H9 (cell line): ENCODE measurements at regions not wholly inside any gene's neighbourhood (a gene's known extent, or its start where the extent isn't known, plus 50 kb on each side); places are given as distances from the start of the nearest gene placed in this dataset.
A peak's percentile ranks its signal among the peaks of the same experiment; 100 is the strongest.

Experiments used
- DNase-seq: peaks from one replicate; pipeline ENCODE4 v3.0.0-alpha.2; 2017
- H2AFZ ChIP-seq: one replicate; pipeline ENCODE4 v1.6.1; 2013; ENCODE audit warnings: mild to moderate bottlenecking, low read length, control low read depth, moderate library complexity
- H2AK5ac ChIP-seq: 2 replicates; pipeline ENCODE4 v1.6.1; 2013; ENCODE audit warnings: low read length, control low read depth, mixed read lengths; ENCODE audit not compliant: insufficient read length
- H2BK120ac ChIP-seq: one replicate; pipeline ENCODE4 v1.6.1; 2013; ENCODE audit warnings: low read depth, mild to moderate bottlenecking, low read length, control low read depth, inconsistent platforms; ENCODE audit not compliant: poor library complexity, severe bottlenecking
- H2BK12ac ChIP-seq: 2 replicates; pipeline ENCODE4 v1.6.1; 2013; ENCODE audit warnings: low read length, control low read depth, mixed read lengths, low read depth; ENCODE audit not compliant: insufficient read length
- H2BK15ac ChIP-seq: 2 replicates; pipeline ENCODE4 v1.6.1; 2013; ENCODE audit warnings: low read depth, low read length, control low read depth
- H2BK20ac ChIP-seq: one replicate; pipeline ENCODE4 v1.6.1; 2013; ENCODE audit warnings: low read depth, mild to moderate bottlenecking, low read length, control low read depth, inconsistent platforms; ENCODE audit not compliant: poor library complexity, severe bottlenecking
- H2BK5ac ChIP-seq: 2 replicates; pipeline ENCODE4 v1.6.1; 2013; ENCODE audit warnings: low read length, control low read depth, mixed read lengths; ENCODE audit not compliant: insufficient read length
- H3K14ac ChIP-seq: 2 replicates; pipeline ENCODE4 v1.6.1; 2013; ENCODE audit warnings: low read length, control low read depth; ENCODE audit not compliant: insufficient read depth
- H3K18ac ChIP-seq: 2 replicates; pipeline ENCODE4 v1.6.1; 2013; ENCODE audit warnings: low read depth, mild to moderate bottlenecking, mixed read lengths, low read length, control low read depth; ENCODE audit not compliant: insufficient read length
- H3K23ac ChIP-seq: 2 replicates; pipeline ENCODE4 v1.6.1; 2013; ENCODE audit warnings: low read length, control low read depth, mixed read lengths, low read depth; ENCODE audit not compliant: insufficient read length
- H3K23me2 ChIP-seq: 2 replicates; pipeline ENCODE4 v1.6.1; 2013; ENCODE audit warnings: low read depth, mild to moderate bottlenecking, mixed read lengths, low read length, control low read depth; ENCODE audit not compliant: insufficient read length, poor library complexity, severe bottlenecking
- H3K27ac ChIP-seq: 2 replicates; pipeline ENCODE4 v1.5.1; 2013; ENCODE audit warnings: low read length, control low read depth, mixed read lengths, low read depth; ENCODE audit not compliant: insufficient read length
- H3K27me3 ChIP-seq: 2 replicates; pipeline ENCODE4 v1.6.1; 2013; ENCODE audit warnings: low read length, control low read depth, inconsistent platforms; ENCODE audit not compliant: insufficient read depth
- H3K4ac ChIP-seq: 2 replicates; pipeline ENCODE4 v1.6.1; 2013; ENCODE audit warnings: low read depth, mild to moderate bottlenecking, control low read depth, inconsistent platforms, low read length, moderate library complexity
- H3K4me1 ChIP-seq: 2 replicates; pipeline ENCODE4 v1.6.1; 2013; ENCODE audit warnings: low read length, control low read depth, inconsistent platforms; ENCODE audit not compliant: insufficient read depth
- H3K4me2 ChIP-seq: 2 replicates; pipeline ENCODE4 v1.6.1; 2013; ENCODE audit warnings: low read length, control low read depth, mixed read lengths; ENCODE audit not compliant: insufficient read length, insufficient read depth
- H3K56ac ChIP-seq: 2 replicates; pipeline ENCODE4 v1.6.1; 2013; ENCODE audit warnings: low read depth, mild to moderate bottlenecking, mixed read lengths, low read length, control low read depth; ENCODE audit not compliant: insufficient read length
- H3K79me1 ChIP-seq: 2 replicates; pipeline ENCODE4 v1.6.1; 2013; ENCODE audit warnings: low read depth, mild to moderate bottlenecking, moderate library complexity, low read length, control low read depth, inconsistent platforms; ENCODE audit not compliant: insufficient read depth, poor library complexity, severe bottlenecking
- H3K79me2 ChIP-seq: 2 replicates; pipeline ENCODE4 v1.6.1; 2013; ENCODE audit warnings: low read length, control low read depth, inconsistent platforms; ENCODE audit not compliant: insufficient read depth
- H3K9ac ChIP-seq: 2 replicates; pipeline ENCODE4 v1.6.1; 2013; ENCODE audit warnings: low read length, control low read depth, mixed read lengths; ENCODE audit not compliant: insufficient read length; ENCODE audit errors: extremely low read depth
- H3K9me3 ChIP-seq: one replicate; pipeline ENCODE4 v1.6.1; 2013; ENCODE audit warnings: low read depth, low read length, inconsistent platforms; ENCODE audit not compliant: control insufficient read depth
- H3T11ph ChIP-seq: one replicate; pipeline ENCODE4 v1.6.1; 2013; ENCODE audit warnings: mild to moderate bottlenecking, low read length, control low read depth, inconsistent platforms
- H4K20me1 ChIP-seq: one replicate; pipeline ENCODE4 v1.6.1; 2013; ENCODE audit not compliant: control insufficient read depth, insufficient read length, insufficient read depth
- H4K5ac ChIP-seq: 2 replicates; pipeline ENCODE4 v1.6.1; 2013; ENCODE audit warnings: low read depth, mild to moderate bottlenecking, mixed read lengths, low read length, control low read depth; ENCODE audit not compliant: insufficient read length
- H4K8ac ChIP-seq: replicated peaks from 2 replicates; pipeline ENCODE4 v1.6.1; 2013; ENCODE audit warnings: low read length, control low read depth, mixed read lengths, low read depth; ENCODE audit not compliant: insufficient read length
- H4K91ac ChIP-seq: 2 replicates; pipeline ENCODE4 v1.6.1; 2013; ENCODE audit warnings: low read depth, mild to moderate bottlenecking, moderate library complexity, mixed read lengths, low read length, control low read depth; ENCODE audit not compliant: insufficient read length
- H3K27ac Mint-ChIP-seq, 3 experiments: 2 replicates in 2 of 3; 3 replicates in 1 of 3; pipeline ENCODE4 v1.8.0; 2020 to 2021; ENCODE audit warnings: mixed read lengths in 3 of 3, mild to moderate bottlenecking in 1 of 3, moderate library complexity in 1 of 3
- H3K27me3 Mint-ChIP-seq: 2 replicates; pipeline ENCODE4 v1.8.0; 2021; ENCODE audit warnings: low read depth, mild to moderate bottlenecking, moderate library complexity, mixed read lengths
- H3K36me3 Mint-ChIP-seq, 3 experiments: 2 replicates in 2 of 3; 3 replicates in 1 of 3; pipeline ENCODE4 v1.8.0; 2020 to 2021; ENCODE audit warnings: low read depth in 3 of 3, mixed read lengths in 3 of 3; ENCODE audit not compliant: insufficient read depth in 1 of 3
- H3K4me1 Mint-ChIP-seq, 2 experiments: 2 replicates each; pipeline ENCODE4 v1.8.0; 2020; ENCODE audit warnings: mixed read lengths in 2 of 2
- H3K4me3 Mint-ChIP-seq, 2 experiments: 2 replicates in 1 of 2; 3 replicates in 1 of 2; pipeline ENCODE4 v1.8.0; 2020 to 2021; ENCODE audit warnings: mild to moderate bottlenecking in 2 of 2, mixed read lengths in 2 of 2, moderate library complexity in 1 of 2
- H3K9me3 Mint-ChIP-seq, 2 experiments: 2 replicates in 1 of 2; 3 replicates in 1 of 2; pipeline ENCODE4 v1.8.0; 2020; ENCODE audit warnings: mild to moderate bottlenecking in 2 of 2, mixed read lengths in 2 of 2, moderate library complexity in 1 of 2
- WGBS: extraction: QIAGEN DNeasy Blood & Tissue Kit; methylation state at CpG from one replicate; pipeline ENCODE4 v1.1.7; 2013; ENCODE audit warnings: missing lambda C conversion rate, low lambda C conversion rate, mixed read lengths; ENCODE audit not compliant: insufficient read length; ENCODE audit errors: extremely low coverage; 5-methylcytosine and 5-hydroxymethylcytosine counted together
- TF ChIP-seq, protein P1 (sequence below): fragments of 200-600 bp; sonication (generic); conservative IDR thresholded peaks from 3 replicates; pipeline ENCODE4 v1.8.0; 2021; ENCODE audit warnings: antibody characterized with exemption, mild to moderate bottlenecking

- Histone ChIP-seq H4K20me1 (no peaks in the 10 kb centered on the region), H3K4me2 (no peak overlapping the region), H2BK15ac (no peak overlapping the region), H3K79me1 (no peaks in the 10 kb centered on the region), H3K27ac (no peak overlapping the region), H2AK5ac (no peak overlapping the region), H2AFZ (no peak overlapping the region), H4K91ac (no peak overlapping the region), H3K14ac (no peak overlapping the region), H2BK20ac (no peak overlapping the region), H3K4me1 (peaks cover 8% of the 10 kb centered on the region; the same call in 1 of the 2 replicates), H2BK5ac (no peak overlapping the region), H3K23me2 (no peaks in the 10 kb centered on the region), H3K9me3 (no peaks in the 10 kb centered on the region), H3K56ac (no peak overlapping the region), H4K5ac (no peak overlapping the region), H3K27me3 (no peaks in the 10 kb centered on the region), H3T11ph (no peak overlapping the region), H2BK120ac (no peak overlapping the region), H2BK12ac (no peak overlapping the region), H3K4ac (no peak overlapping the region), H3K18ac (peak overlapping the region; percentile 11), H3K9ac (no peak overlapping the region), H3K23ac (no peak overlapping the region), H3K79me2 (no peaks in the 10 kb centered on the region), H4K8ac (no peak overlapping the region)
- WGBS, result no CpG with 5 or more reads among the region's 5 CpGs
- peaks cover 35 to 40% of the 10 kb centered on the region in 2 experiments for H3K4me1 Mint-ChIP-seq
- TF ChIP-seq, protein P1, sequence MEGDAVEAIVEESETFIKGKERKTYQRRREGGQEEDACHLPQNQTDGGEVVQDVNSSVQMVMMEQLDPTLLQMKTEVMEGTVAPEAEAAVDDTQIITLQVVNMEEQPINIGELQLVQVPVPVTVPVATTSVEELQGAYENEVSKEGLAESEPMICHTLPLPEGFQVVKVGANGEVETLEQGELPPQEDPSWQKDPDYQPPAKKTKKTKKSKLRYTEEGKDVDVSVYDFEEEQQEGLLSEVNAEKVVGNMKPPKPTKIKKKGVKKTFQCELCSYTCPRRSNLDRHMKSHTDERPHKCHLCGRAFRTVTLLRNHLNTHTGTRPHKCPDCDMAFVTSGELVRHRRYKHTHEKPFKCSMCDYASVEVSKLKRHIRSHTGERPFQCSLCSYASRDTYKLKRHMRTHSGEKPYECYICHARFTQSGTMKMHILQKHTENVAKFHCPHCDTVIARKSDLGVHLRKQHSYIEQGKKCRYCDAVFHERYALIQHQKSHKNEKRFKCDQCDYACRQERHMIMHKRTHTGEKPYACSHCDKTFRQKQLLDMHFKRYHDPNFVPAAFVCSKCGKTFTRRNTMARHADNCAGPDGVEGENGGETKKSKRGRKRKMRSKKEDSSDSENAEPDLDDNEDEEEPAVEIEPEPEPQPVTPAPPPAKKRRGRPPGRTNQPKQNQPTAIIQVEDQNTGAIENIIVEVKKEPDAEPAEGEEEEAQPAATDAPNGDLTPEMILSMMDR, result no peak
- no peak overlapping the region for H3K4me3 Mint-ChIP-seq
- H3K36me3 Mint-ChIP-seq, result no peaks in the 10 kb centered on the region
- peak overlapping the region in 1 of 3 experiments; percentile 2; a peak in 1 of 7 replicates for H3K27ac Mint-ChIP-seq
- no peaks in the 10 kb centered on the region; a peak in 1 of 5 replicates for H3K9me3 Mint-ChIP-seq
- no peak for DNase-seq
- peaks cover 2% of the 10 kb centered on the region; the same call in 1 of the 2 replicates for H3K27me3 Mint-ChIP-seq
These were observed 254.4 kb downstream of the RHOU start for GRCh38 chr1:228989676-228989991.
